ENCODE measurements at regions not wholly inside any gene's neighbourhood (a gene's known extent, or its start where the extent isn't known, plus 50 kb on each side); places are given as distances from the start of the nearest gene placed in this dataset.
"Not testable (repeated sequence)": the region's sequence is repeated elsewhere in the genome, so short reads cannot be mapped to it uniquely, and the experiment has no call there.

GRCh38 chr10:118953598-118954393 is 75.7 kb upstream of the NANOS1 start:
- no peak overlapping the region for H3K27ac Mint-ChIP-seq
- H3K36me3 Mint-ChIP-seq (ENCODE audit: low read depth), result no peaks in the 10 kb centered on the region

DNA sequence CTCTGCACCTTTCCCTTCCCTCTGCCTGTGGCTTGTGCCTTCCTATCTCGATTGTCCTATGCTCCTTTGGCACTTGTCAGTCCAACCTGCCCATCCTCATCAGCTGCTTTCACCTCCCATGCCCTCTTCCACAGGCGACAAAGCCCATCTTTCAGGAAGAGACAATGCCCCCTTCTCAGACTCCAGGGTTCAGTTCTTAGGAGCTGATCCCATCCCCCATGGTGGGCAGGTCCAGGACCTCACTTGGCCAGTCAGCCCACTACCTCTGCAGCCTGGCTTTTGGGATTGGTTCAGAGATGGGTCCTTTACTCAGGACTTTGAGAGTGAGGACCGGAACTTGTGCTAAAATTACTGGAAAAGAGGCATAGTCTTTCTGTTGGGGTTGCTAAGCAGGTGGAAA is 74.0 kb upstream of the NANOS1 start:
- Mint-ChIP-seq H3K9me3 (no peaks in the 10 kb centered on the region), H3K36me3 (ENCODE audit: low read depth) (no peaks in the 10 kb centered on the region), H3K4me3 (no peak overlapping the region), H3K4me1 (ENCODE audit: low read depth) (peaks cover 2% of the 10 kb centered on the region), H3K27me3 (peaks cover 14% of the 10 kb centered on the region), H3K27ac (no peak overlapping the region)
- DNase-seq, result no peak

More at GRCh38 chr10:118953598-118954393, 75.7 kb upstream of the NANOS1 start:
- H3K9me3 Mint-ChIP-seq, result no peaks in the 10 kb centered on the region
- no peaks in the 10 kb centered on the region for H3K4me1 Mint-ChIP-seq (ENCODE audit: low read depth)
- no peak for DNase-seq
- H3K4me3 Mint-ChIP-seq, result no peak overlapping the region
- H3K27me3 Mint-ChIP-seq, result peaks cover 17% of the 10 kb centered on the region

DNA sequence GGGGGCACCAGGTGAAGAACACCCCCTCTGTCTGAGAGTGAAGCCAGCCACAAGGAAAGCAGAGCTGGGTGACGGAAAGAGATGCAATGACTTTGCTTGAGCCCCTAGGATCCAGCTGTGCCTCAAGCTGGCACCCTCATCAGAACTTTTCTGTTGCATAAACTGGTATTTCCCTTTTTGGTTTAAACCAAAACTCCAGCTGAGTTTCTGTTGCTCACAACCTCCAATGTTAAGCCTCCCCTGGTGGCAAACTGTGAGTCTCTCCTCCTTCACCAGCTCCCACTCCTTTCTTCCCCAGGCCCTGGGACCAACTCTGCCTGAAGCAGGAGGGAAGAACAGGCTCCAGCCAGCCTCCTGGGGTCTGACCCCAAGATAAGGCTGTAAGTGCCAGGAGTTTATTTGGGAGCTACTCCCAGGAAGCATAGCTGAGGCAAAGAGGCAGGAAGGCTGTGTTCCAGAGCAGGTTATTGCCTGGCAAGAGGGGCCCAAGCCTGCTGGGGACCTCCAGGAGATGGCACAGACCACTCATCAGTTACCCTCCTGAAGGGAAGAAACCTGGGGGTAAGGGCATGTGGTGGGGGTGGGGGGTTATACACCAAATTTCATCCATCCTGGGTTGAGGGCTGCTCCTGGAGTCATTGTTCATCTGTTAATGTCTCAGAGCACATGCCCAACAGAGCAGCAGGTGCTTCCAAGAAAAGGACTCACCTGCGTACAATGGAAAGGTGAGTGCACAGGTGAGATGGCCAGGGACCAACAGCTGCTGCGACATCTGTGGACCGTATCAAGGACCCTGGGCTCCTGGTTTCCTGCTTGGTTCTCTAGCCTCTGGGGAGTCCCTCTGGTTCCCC is 73.3 kb upstream of the NANOS1 start:
- no peak for DNase-seq
- Mint-ChIP-seq H3K27ac (no peak overlapping the region), H3K36me3 (ENCODE audit: low read depth) (no peaks in the 10 kb centered on the region), H3K4me3 (no peak overlapping the region), H3K27me3 (peaks cover 14% of the 10 kb centered on the region), H3K4me1 (ENCODE audit: low read depth) (peaks cover 2% of the 10 kb centered on the region), H3K9me3 (no peaks in the 10 kb centered on the region)

- Mint-ChIP-seq H3K36me3 (ENCODE audit: low read depth) (no peaks in the 10 kb centered on the region), H3K4me3 (no peak overlapping the region), H3K27ac (no peak overlapping the region), H3K9me3 (no peaks in the 10 kb centered on the region), H3K4me1 (ENCODE audit: low read depth) (peaks cover 2% of the 10 kb centered on the region), H3K27me3 (peaks cover 14% of the 10 kb centered on the region)
- no peak for DNase-seq
These were observed 72.6 kb upstream of the NANOS1 start for GRCh38 chr10:118956802-118957442.

DNA sequence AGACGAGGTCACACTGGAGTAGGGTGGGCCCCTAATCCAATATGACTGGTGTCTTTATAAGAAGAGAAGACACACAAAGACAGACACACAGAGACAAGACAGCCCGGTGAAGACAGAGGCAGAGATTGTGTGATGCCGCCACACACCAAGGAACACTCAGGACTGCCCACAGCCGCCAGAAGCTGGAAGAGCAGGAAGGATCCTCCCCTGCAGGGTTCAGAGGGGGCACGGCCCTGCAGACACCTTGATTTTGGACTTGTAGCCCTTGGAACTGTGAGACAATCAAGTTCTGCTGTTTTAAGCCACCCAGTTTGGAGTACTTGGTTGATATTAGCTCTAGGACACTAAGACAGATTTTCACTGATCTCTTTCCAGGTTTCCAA is 72.1 kb upstream of the NANOS1 start:
- no peaks in the 10 kb centered on the region for H3K9me3 Mint-ChIP-seq
- H3K4me3 Mint-ChIP-seq, result no peak overlapping the region
- peaks cover 11% of the 10 kb centered on the region for H3K27me3 Mint-ChIP-seq
- H3K27ac Mint-ChIP-seq, result no peak overlapping the region
- no peaks in the 10 kb centered on the region for H3K36me3 Mint-ChIP-seq (ENCODE audit: low read depth)
- H3K4me1 Mint-ChIP-seq (ENCODE audit: low read depth), result peaks cover 2% of the 10 kb centered on the region
- DNase-seq, result no peak

GRCh38 chr10:118957966-118958365 is 71.5 kb upstream of the NANOS1 start:
- Mint-ChIP-seq H3K9me3 (no peaks in the 10 kb centered on the region), H3K27me3 (peaks cover 7% of the 10 kb centered on the region), H3K4me3 (no peak overlapping the region), H3K36me3 (ENCODE audit: low read depth) (no peaks in the 10 kb centered on the region), H3K27ac (no peak overlapping the region), H3K4me1 (ENCODE audit: low read depth) (peaks cover 2% of the 10 kb centered on the region)
- DNase-seq, result no peak

DNA sequence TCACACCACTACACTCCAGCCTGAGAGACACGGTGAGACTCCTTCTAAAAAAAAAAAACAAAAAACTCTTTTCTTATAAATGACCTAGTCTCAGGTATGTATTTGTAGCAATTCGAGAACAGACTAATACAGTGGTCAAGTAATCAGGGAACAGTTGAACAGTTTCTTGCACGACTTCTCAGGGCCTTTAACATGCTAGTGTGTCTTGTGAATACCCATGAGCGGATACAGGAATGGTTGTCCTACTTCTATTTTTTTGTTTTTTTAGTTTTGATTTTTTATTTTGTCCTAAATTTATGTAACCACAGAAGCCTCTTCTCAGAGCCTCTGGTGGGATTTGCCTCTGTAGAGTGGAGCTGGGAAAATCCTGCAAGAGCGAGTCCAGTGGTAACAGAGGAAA is 71.0 kb upstream of the NANOS1 start:
- peaks cover 2% of the 10 kb centered on the region for H3K4me1 Mint-ChIP-seq (ENCODE audit: low read depth)
- no peaks in the 10 kb centered on the region for H3K36me3 Mint-ChIP-seq (ENCODE audit: low read depth)
- no peak overlapping the region for H3K4me3 Mint-ChIP-seq
- H3K27ac Mint-ChIP-seq, result no peak overlapping the region
- H3K9me3 Mint-ChIP-seq, result no peaks in the 10 kb centered on the region
- no peak for DNase-seq
- peaks cover 5% of the 10 kb centered on the region for H3K27me3 Mint-ChIP-seq

GRCh38 chr10:118958984-118959925 is 70.3 kb upstream of the NANOS1 start:
- peaks cover 2% of the 10 kb centered on the region for H3K4me1 Mint-ChIP-seq (ENCODE audit: low read depth)
- DNase-seq, result no peak
- H3K36me3 Mint-ChIP-seq (ENCODE audit: low read depth), result no peaks in the 10 kb centered on the region
- H3K9me3 Mint-ChIP-seq, result no peaks in the 10 kb centered on the region
- no peak overlapping the region for H3K4me3 Mint-ChIP-seq
- peaks cover 6% of the 10 kb centered on the region for H3K27me3 Mint-ChIP-seq
- H3K27ac Mint-ChIP-seq, result peak overlapping the region; percentile 53

- Mint-ChIP-seq H3K4me3 (no peak overlapping the region), H3K27ac (no peak overlapping the region)
- DNase-seq, result no peak
These were observed 69.1 kb upstream of the NANOS1 start for GRCh38 chr10:118960157-118961090.

GRCh38 chr10:118961436-118961835 is 68.1 kb upstream of the NANOS1 start:
- Mint-ChIP-seq H3K27ac (no peak overlapping the region), H3K4me3 (no peak overlapping the region), H3K36me3 (ENCODE audit: low read depth) (no peaks in the 10 kb centered on the region), H3K27me3 (peaks cover 9% of the 10 kb centered on the region), H3K9me3 (no peaks in the 10 kb centered on the region), H3K4me1 (ENCODE audit: low read depth) (peaks cover 2% of the 10 kb centered on the region)
- no peak for DNase-seq

More at GRCh38 chr10:118960157-118961090, 69.1 kb upstream of the NANOS1 start:
- Mint-ChIP-seq H3K36me3 (ENCODE audit: low read depth) (no peaks in the 10 kb centered on the region), H3K9me3 (no peaks in the 10 kb centered on the region), H3K4me1 (ENCODE audit: low read depth) (peaks cover 2% of the 10 kb centered on the region), H3K27me3 (peaks cover 7% of the 10 kb centered on the region)

GRCh38 chr10:118962331-118962868 is 67.1 kb upstream of the NANOS1 start:
- not testable (repeated sequence) for H3K4me3 Mint-ChIP-seq; H3K36me3 Mint-ChIP-seq (ENCODE audit: low read depth)

DNA sequence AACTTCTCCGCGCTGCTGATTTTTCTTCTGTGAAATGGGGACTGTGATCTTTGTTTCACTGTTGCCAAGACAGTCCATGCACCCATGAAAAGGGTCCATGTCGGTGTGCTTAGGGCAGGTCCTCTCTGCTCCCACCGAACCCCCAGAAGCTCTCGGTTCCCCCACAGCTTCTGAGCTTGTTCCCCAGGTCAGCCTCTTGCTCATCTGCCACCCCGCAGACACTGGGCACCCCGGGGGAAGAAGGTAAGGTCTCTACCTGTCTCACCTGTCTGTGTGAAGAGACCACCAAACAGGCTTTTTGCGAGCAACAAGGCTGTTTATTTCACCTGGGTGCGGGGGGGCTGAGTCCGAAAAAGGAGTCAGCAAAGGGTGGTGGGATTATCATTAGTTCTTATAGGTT is 66.2 kb upstream of the NANOS1 start:
- H3K9me3 Mint-ChIP-seq, result no peaks in the 10 kb centered on the region
- peaks cover 2% of the 10 kb centered on the region for H3K4me1 Mint-ChIP-seq (ENCODE audit: low read depth)
- no peak overlapping the region for H3K4me3 Mint-ChIP-seq
- peaks cover 11% of the 10 kb centered on the region for H3K27me3 Mint-ChIP-seq
- DNase-seq, result no peak
- no peaks in the 10 kb centered on the region for H3K36me3 Mint-ChIP-seq (ENCODE audit: low read depth)
- no peak overlapping the region for H3K27ac Mint-ChIP-seq

More at GRCh38 chr10:118962331-118962868, 67.1 kb upstream of the NANOS1 start:
- H3K27me3 Mint-ChIP-seq, result peaks cover 11% of the 10 kb centered on the region
- H3K27ac Mint-ChIP-seq; H3K4me1 Mint-ChIP-seq (ENCODE audit: low read depth); DNase-seq; H3K9me3 Mint-ChIP-seq: not testable (repeated sequence)

DNA sequence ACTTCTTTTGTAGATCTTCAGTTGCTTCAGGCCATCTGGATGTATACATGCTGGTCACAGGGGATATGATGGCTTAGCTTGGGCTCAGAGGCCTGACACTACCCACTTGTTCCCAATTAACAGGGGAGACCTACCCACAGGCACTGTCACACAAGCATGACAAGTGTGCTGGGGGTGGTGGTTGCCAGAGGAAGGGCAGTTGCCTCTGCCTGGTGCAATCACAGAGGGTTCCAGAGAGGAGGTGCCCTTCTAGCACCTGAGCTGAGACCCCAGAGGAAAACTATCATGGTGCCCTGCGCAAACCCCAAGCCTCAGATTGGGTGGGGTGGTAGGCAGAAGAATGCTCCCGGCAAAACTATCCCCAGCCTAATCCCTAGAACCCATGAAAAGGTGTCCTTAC is 65.6 kb upstream of the NANOS1 start:
- Mint-ChIP-seq H3K4me3 (no peak overlapping the region), H3K4me1 (ENCODE audit: low read depth) (peaks cover 2% of the 10 kb centered on the region)

More for the DNA sequence above, 65.6 kb upstream of the NANOS1 start:
- no peaks in the 10 kb centered on the region for H3K36me3 Mint-ChIP-seq (ENCODE audit: low read depth)
- peaks cover 13% of the 10 kb centered on the region for H3K27me3 Mint-ChIP-seq
- H3K9me3 Mint-ChIP-seq, result no peaks in the 10 kb centered on the region
- no peak overlapping the region for H3K27ac Mint-ChIP-seq
- no peak for DNase-seq

All from activated T-cell treated with anti-CD3 and anti-CD28 coated beads, Interleukin-2, amount 50 U/mL, for 24 hours (primary cell).